NCI-H146 (cell line): ENCODE measurements at regions not wholly inside any gene's neighbourhood (a gene's known extent, or its start where the extent isn't known, plus 50 kb on each side); places are given as distances from the start of the nearest gene placed in this dataset.

Experiments
- DNase-seq: peaks from one replicate; lab custom pipeline; 2025; lab: John Stamatoyannopoulos, UW

- no peak for DNase-seq
Measured at GRCh38 chr3:101084404-101084803, 91.2 kb upstream of the ABI3BP start.

- DNase-seq: no peak
Measured at GRCh38 chr3:101081999-101082398, 88.8 kb upstream of the ABI3BP start.

- DNase-seq: no peak
Measured at GRCh38 chr3:101081446-101081845, 88.2 kb upstream of the ABI3BP start.

- no peak for DNase-seq
Measured at GRCh38 chr3:101077361-101078011, 84.3 kb upstream of the ABI3BP start.

GRCh38 chr3:101074518-101074917, 81.3 kb upstream of the ABI3BP start:
- DNase-seq: no peak

GRCh38 chr3:101072300-101072699, 79.1 kb upstream of the ABI3BP start:
- DNase-seq: no peak

- DNase-seq: no peak
Measured at GRCh38 chr3:101070799-101071121, 77.5 kb upstream of the ABI3BP start.

GRCh38 chr3:101069901-101070798, 76.9 kb upstream of the ABI3BP start:
- peak; percentile 54 for DNase-seq

- DNase-seq: no peak
Measured at GRCh38 chr3:101068876-101069606, 75.8 kb upstream of the ABI3BP start.

GRCh38 chr3:101066711-101067129, 73.5 kb upstream of the ABI3BP start:
- no peak for DNase-seq

GRCh38 chr3:101065962-101066361, 72.7 kb upstream of the ABI3BP start:
- no peak for DNase-seq

- DNase-seq: no peak
Measured at GRCh38 chr3:101063401-101063800, 70.2 kb upstream of the ABI3BP start.

- no peak for DNase-seq
Measured at GRCh38 chr3:101061312-101061711, 68.1 kb upstream of the ABI3BP start.

GRCh38 chr3:101050866-101051265, 57.6 kb upstream of the ABI3BP start:
- DNase-seq: no peak

GRCh38 chr3:101050046-101050445, 56.8 kb upstream of the ABI3BP start:
- DNase-seq: no peak

GRCh38 chr3:101049532-101049931, 56.3 kb upstream of the ABI3BP start:
- DNase-seq: no peak

- no peak for DNase-seq
Measured at GRCh38 chr3:101043687-101044078, 50.5 kb upstream of the ABI3BP start.

GRCh38 chr3:101042996-101043686, 49.9 kb upstream of the ABI3BP start:
- DNase-seq: no peak
